Activated CD4-positive, alpha-beta memory T cell treated with anti-CD3 and anti-CD28 coated beads, Interleukin-2, amount 10 ng/mL, durations not matched to agents 7 days and 5 days (primary cell): ENCODE measurements at regions not wholly inside any gene's neighbourhood (a gene's known extent, or its start where the extent isn't known, plus 50 kb on each side); places are given as distances from the start of the nearest gene placed in this dataset.

Experiments
- CTCF ChIA-PET: fragments of 350-600 bp; sonication (Branson Sonifier 250); formaldehyde crosslinking; loops from one replicate; lab custom pipeline; 2021; ENCODE audit warnings: antibody characterized with exemption, inconsistent platforms; lab: Charles Lee
- POLR2A ChIA-PET: fragments of 350-600 bp; sonication (Branson Sonifier 250); formaldehyde crosslinking; loops from one replicate; lab custom pipeline; 2021; ENCODE audit warnings: antibody characterized with exemption; lab: Charles Lee
- DNase-seq: peaks from one replicate; pipeline ENCODE4 v3.0.0-alpha.2; 2020
- H3K27ac Mint-ChIP-seq: one replicate; pipeline ENCODE4 v1.8.0; 2021; ENCODE audit warnings: mild to moderate bottlenecking, mixed read lengths
- H3K27me3 Mint-ChIP-seq: one replicate; pipeline ENCODE4 v1.8.0; 2021; ENCODE audit warnings: mixed read lengths
- H3K36me3 Mint-ChIP-seq: one replicate; pipeline ENCODE4 v1.8.0; 2021; ENCODE audit warnings: low read depth, mixed read lengths
- H3K4me1 Mint-ChIP-seq: one replicate; pipeline ENCODE4 v1.8.0; 2021; ENCODE audit warnings: mixed read lengths
- H3K4me3 Mint-ChIP-seq: one replicate; pipeline ENCODE4 v1.8.0; 2021; ENCODE audit warnings: mild to moderate bottlenecking, mixed read lengths
- H3K9me3 Mint-ChIP-seq: one replicate; pipeline ENCODE4 v1.8.0; 2021; ENCODE audit warnings: mixed read lengths

DNA sequence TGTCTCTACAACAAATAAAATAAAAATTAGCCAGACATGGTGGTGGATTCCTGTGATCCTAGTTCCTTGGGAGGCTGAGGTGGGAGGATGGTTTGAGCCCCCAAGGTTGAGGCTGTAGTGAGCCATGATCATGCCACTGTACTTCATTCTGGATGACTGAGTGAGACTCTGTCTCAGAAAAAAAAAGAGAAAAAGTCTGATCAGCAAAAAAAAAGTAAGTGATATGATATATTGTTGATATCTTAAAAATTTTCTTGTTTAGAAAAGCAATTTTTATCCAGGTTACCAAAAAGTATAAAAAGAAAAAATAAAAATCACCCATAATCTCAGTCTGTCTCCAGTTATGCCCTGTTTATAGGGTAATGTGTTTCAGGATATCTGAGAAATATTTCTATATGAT is 251.4 kb downstream of the OTOL1 start:
- Mint-ChIP-seq H3K27ac (no peak overlapping the region), H3K4me1 (no peaks in the 10 kb centered on the region), H3K36me3 (no peaks in the 10 kb centered on the region), H3K4me3 (no peak overlapping the region), H3K27me3 (no peaks in the 10 kb centered on the region), H3K9me3 (no peaks in the 10 kb centered on the region)
- ChIA-PET POLR2A (no interaction called here), CTCF (no interaction called here)
- DNase-seq, result no peak

DNA sequence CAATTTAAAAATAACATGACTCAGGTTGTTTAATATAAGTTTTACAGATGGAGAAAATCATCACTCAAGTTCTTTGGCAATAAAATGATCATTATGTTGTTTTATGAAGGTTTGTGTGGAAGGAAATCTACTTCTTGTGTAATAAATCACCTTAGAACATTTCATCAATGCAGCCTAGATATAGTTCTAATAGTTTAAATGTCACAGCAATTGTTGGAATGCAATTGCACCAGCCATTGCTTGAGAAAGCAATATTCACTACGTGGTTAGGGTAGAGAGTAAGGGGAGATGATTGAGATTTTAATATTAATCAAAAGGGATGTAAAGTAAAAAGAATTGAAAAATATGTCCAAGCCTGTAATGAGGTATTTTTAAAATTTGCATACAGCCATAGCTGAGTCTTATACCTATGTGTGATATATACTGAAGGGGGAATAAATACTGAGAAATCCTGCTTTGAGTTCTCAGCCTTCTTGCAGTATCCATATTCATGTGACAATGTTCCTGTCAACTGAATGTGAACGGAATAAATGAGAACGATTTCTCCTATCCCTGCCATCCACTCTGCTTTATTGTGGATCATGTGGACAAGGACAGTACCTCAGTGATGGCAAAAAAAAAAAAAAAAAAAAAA is 257.9 kb downstream of the OTOL1 start:
- ChIA-PET CTCF (no interaction called here), POLR2A (no interaction called here)
- no peak for DNase-seq
- Mint-ChIP-seq H3K9me3 (peaks cover 3% of the 10 kb centered on the region), H3K4me1 (no peaks in the 10 kb centered on the region), H3K36me3 (no peaks in the 10 kb centered on the region), H3K27me3 (no peaks in the 10 kb centered on the region), H3K4me3 (no peak overlapping the region), H3K27ac (no peak overlapping the region)

DNA sequence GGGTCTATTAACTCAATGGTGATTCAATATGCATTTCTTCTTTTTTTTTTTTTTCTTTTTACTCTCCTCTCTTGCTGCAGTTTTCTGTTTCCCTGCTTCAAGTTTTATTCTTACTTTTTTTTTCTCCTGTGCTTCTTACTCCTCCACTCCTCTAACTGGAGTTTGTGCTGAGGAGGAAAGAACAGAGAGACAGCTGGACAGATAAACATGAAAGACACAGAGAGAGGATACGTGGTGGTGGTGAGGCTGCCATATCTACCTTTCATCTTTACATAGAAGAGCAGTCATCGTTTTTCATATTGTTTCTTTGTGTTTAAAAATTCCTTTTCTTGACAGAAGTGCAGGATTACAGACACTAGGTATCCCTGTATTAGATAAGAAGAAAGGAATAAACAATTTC is 262.8 kb downstream of the OTOL1 start:
- Mint-ChIP-seq H3K4me1 (no peaks in the 10 kb centered on the region), H3K4me3 (no peak overlapping the region), H3K9me3 (peaks cover under 1% of the 10 kb centered on the region), H3K27me3 (no peaks in the 10 kb centered on the region), H3K36me3 (no peaks in the 10 kb centered on the region), H3K27ac (no peak overlapping the region)
- POLR2A ChIA-PET, result no interaction called here
- DNase-seq, result no peak
- CTCF ChIA-PET, result no interaction called here

DNA sequence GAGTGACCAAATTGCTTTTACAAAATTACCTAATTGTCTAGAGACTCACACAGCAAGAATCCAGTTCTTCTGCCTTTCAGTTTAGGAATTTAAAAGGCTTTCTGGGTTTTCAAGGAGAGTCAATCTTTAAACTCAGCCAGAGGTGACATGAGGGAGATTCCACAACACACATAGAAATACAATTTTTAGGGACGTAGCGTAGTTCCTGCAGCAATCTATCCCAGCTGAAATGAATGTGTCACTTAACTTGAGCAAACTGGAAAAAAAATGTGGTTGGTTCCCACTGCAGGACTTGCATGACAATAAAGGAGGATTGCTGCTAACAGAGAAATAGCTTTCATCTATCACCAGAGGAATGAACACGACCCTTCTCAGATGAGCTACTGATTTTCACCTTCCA is 269.7 kb downstream of the OTOL1 start:
- Mint-ChIP-seq H3K4me1 (peaks cover 4% of the 10 kb centered on the region), H3K27me3 (no peaks in the 10 kb centered on the region), H3K36me3 (no peaks in the 10 kb centered on the region), H3K4me3 (no peak overlapping the region), H3K9me3 (no peaks in the 10 kb centered on the region), H3K27ac (no peak overlapping the region)
- DNase-seq, result no peak
- POLR2A ChIA-PET, result no interaction called here
- CTCF ChIA-PET, result no interaction called here

DNA sequence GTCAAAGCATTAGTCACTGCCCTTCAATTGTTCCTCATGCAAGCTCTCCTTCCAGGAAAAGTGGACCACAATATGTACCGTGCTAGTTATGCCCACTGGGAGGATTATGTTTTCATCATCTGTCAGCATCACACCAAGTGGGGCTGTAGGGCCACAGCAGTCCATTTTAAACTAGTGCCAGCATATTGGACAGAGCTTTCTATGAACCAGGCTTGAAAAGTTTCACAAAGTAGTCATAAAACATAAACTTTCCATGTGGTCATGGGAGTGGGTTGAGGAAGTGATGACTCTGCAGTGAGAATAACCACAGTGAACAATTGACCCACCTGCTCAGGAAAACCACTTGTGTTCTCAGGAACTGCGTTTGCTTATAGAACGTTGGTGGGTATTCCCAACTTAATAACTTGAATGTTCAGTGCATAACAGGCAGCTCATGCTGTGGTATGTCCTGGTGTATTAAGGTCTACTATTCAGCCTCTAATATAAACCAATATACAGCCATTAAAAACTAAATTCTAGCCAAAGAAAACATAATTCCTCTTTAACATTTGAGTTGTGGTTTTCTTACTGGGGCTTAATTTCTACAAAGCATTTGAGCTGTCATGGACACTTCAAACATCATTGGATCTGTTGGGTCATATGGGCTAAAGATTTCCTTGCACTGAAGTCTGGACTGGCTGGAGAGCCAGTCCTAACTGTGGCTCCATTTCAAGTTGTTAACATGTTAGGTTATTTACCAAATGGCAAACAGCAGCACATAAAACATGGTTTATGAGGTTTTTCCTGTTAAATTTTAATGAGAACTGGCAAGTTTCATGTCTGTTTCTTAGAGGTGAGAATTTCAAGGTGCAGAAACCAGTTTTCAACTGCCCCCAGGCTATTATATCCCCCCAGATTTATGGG is 274.1 kb downstream of the OTOL1 start:
- H3K36me3 Mint-ChIP-seq, result no peaks in the 10 kb centered on the region

DNA sequence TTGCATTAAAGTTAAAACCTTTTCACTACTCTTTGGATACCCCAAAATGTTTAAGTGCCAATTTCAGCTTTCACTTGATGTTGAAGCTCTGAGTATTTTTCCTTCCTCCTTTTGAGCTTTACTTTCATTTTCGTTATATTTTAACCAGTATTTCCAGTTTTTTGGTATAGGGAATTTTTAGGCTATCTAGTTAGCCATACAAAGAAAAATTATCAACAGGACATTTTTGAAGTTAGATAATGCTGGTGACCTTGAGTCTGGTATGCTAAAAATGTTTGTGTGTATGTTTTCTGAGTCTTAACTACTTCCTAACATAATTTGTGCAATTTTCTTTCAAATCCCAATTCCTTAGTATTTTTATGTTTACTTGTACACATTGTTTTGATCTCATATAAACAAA is 284.8 kb downstream of the OTOL1 start:
- no peak overlapping the region for H3K4me3 Mint-ChIP-seq
- ChIA-PET POLR2A (no interaction called here), CTCF (no interaction called here)
- no peaks in the 10 kb centered on the region for H3K4me1 Mint-ChIP-seq
- H3K9me3 Mint-ChIP-seq, result peaks cover 6% of the 10 kb centered on the region
- no peaks in the 10 kb centered on the region for H3K36me3 Mint-ChIP-seq
- no peak overlapping the region for H3K27ac Mint-ChIP-seq
- H3K27me3 Mint-ChIP-seq, result no peaks in the 10 kb centered on the region
- DNase-seq, result no peak

More for the DNA sequence above, 274.1 kb downstream of the OTOL1 start:
- Mint-ChIP-seq H3K4me3 (no peak overlapping the region), H3K4me1 (peaks cover 4% of the 10 kb centered on the region), H3K27ac (no peak overlapping the region), H3K27me3 (no peaks in the 10 kb centered on the region), H3K9me3 (no peaks in the 10 kb centered on the region)
- POLR2A ChIA-PET, result no interaction called here
- no peak for DNase-seq
- CTCF ChIA-PET, result no interaction called here

DNA sequence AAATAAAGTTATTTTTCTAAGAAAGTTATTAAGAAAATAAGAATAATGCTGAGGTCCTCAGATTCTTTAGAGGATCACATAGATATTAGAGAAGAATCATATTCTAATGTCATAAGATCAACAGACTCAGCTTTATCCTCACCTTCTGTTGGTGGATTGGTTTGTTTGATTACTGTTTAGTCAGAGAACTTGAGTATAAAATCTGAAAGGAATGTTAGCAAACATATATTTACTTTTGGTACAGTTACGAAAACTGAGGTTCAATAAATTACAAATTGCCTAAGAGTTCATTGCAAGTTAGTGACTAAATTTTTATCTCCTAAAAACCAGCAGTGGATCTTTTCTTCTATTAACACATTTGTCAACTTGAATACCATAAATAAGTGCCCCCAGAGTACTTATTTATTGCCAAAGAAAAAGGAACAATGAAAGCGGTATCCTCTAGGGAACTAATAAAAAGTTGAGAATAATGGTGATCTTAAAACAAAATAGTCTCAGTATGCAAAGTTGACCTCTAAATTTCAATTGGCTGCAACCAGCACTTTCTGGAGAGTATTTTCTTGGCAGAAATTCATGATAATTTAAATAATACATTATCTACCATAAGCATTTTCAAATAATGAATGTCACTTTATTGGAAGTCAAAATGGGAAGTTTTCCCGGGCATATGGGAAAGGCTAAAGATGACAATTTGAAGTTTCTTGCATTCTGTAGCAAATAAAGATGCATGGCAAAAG is 296.8 kb downstream of the OTOL1 start:
- H3K36me3 Mint-ChIP-seq, result no peaks in the 10 kb centered on the region
- no peaks in the 10 kb centered on the region for H3K27me3 Mint-ChIP-seq
- DNase-seq, result no peak
- ChIA-PET POLR2A (no interaction called here), CTCF (no interaction called here)
- H3K27ac Mint-ChIP-seq, result no peak overlapping the region
- H3K4me3 Mint-ChIP-seq, result no peak overlapping the region
- H3K9me3 Mint-ChIP-seq, result peaks cover 3% of the 10 kb centered on the region
- H3K4me1 Mint-ChIP-seq, result no peaks in the 10 kb centered on the region

DNA sequence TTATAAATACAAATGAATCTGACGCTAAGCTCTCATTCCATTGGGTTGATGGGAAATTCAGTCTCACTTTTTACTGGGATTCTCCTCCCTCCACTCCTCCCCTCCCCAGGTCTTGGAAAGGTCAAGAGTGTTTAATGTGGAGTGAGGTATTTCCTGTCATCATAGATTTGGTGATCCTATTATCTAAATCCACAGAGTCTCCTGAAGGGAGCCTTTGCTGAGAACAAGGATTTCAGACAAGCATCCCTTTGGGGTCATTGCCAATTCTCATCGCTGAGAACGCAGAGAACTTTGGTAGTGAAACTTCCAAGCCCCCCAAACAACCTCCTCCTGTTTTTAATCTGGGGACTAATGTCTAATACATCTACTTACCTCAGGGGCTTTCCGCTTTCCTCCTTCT is 297.9 kb downstream of the OTOL1 start:
- Mint-ChIP-seq H3K27ac (no peak overlapping the region), H3K27me3 (no peaks in the 10 kb centered on the region), H3K9me3 (peaks cover 3% of the 10 kb centered on the region), H3K4me1 (no peaks in the 10 kb centered on the region), H3K4me3 (no peak overlapping the region), H3K36me3 (no peaks in the 10 kb centered on the region)
- DNase-seq, result no peak
- ChIA-PET POLR2A (no interaction called here), CTCF (no interaction called here)

DNA sequence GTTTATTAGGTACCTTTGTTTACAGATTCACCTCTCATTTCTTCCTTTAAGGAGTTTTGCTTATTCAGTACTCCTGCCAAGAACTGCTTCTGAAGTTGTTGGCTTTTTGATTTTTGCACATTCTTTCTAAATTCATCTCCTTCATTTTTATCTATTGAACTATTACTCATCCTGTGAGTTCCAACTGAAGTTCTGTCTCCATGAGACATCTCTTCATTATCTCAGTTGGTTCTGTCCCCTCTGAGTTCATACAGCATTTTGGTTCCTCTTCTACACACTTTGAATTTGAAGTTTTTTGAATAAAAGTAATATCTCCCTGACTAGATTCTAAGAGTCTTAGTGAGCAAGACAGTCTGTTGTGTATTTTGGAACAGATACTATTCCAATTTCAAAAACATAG is 299.7 kb downstream of the OTOL1 start:
- no peaks in the 10 kb centered on the region for H3K9me3 Mint-ChIP-seq
- no peak overlapping the region for H3K27ac Mint-ChIP-seq
- H3K4me1 Mint-ChIP-seq, result no peaks in the 10 kb centered on the region
- ChIA-PET CTCF (no interaction called here), POLR2A (no interaction called here)
- no peak for DNase-seq
- H3K27me3 Mint-ChIP-seq, result no peaks in the 10 kb centered on the region
- no peaks in the 10 kb centered on the region for H3K36me3 Mint-ChIP-seq
- H3K4me3 Mint-ChIP-seq, result no peak overlapping the region

DNA sequence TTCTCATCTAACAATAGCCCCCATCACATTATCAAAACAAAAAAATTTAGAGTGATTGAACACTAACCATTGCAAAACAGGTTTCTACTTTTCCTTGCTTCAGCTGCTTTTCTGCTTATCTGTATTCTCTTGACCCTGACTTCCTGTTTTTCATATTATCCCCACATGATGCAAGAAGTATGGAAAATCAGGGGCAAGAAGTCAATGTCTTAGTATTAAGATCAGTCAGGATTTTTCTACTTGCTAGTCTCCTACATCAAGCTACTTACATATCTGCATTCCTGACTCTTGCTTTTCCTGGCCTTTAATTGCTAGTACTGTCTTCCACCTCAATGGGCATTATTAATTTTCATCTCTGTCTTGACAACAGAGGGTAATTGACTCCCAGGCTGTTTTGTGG is 300.2 kb downstream of the OTOL1 start:
- Mint-ChIP-seq H3K4me1 (no peaks in the 10 kb centered on the region), H3K9me3 (no peaks in the 10 kb centered on the region), H3K36me3 (no peaks in the 10 kb centered on the region), H3K27me3 (no peaks in the 10 kb centered on the region), H3K27ac (no peak overlapping the region), H3K4me3 (no peak overlapping the region)
- ChIA-PET POLR2A (no interaction called here), CTCF (no interaction called here)
- no peak for DNase-seq

DNA sequence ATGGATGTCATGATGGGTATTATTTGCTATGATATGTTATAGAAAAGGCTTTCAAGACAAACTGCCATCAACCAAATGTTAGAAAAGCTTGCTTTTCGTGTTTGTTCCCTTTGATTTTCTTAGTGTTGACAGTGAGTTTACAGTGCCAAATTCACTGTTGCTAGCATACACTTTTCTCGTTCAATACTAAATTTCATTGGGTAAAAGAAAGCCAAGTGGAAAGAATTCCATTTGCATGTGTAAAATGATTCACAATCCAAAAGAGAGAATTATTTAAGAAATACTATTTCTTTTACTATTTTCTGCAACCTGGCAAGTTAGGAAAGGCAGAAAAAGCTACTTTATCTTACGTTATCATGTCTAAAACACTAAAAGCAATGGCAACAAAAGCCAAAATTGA is 301.4 kb downstream of the OTOL1 start:
- Mint-ChIP-seq H3K27ac (no peak overlapping the region), H3K4me1 (no peaks in the 10 kb centered on the region), H3K27me3 (no peaks in the 10 kb centered on the region), H3K9me3 (no peaks in the 10 kb centered on the region), H3K4me3 (no peak overlapping the region), H3K36me3 (no peaks in the 10 kb centered on the region)
- no peak for DNase-seq
- POLR2A ChIA-PET, result no interaction called here
- CTCF ChIA-PET, result no interaction called here

DNA sequence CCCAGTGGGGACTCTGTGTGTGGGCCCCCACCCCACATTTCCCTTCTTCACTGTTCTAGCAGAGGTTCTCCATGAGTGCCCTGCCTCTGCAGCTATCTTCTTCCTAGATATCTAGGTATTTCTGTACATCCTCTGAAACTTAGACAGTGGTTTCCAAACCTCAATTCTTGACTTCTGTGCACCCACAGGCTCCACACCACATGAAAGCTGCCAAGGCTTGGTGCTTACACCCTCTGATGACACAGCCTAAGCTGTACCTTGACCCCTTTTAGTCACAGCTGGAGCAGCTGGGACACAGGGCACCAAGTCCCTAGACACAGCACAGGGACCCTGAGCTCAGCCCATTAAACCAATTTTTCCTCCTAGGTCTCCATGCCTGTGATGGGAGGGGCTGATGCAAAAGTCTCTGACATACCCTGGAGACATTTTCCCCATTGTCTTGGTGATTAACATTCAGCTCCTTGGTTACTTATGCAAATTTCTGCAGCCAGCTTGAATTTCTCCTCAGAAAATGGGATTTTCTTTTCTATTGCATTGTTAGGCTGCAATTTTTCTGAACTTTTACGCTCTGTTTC is 304.5 kb downstream of the OTOL1 start:
- no peak overlapping the region for H3K4me3 Mint-ChIP-seq

DNA sequence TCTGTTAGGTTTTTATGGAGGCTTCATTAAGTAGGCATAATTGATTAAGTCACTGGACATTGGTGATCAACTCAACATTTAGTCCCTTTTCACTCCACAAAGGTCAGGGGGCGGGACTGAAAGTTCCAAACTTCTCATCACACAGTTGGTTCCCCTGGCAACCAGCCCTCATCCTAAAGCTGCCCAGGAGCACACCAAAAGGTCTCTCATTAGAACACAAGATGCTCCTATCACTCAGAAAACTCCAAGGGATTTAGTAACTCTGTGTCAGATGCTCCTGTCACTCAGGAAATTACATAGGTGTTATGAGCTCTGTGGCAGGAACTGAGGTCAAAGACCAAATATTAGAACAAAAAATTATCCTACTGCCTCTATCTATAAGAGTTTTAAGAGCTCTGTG is 321.5 kb downstream of the OTOL1 start:
- DNase-seq, result no peak
- Mint-ChIP-seq H3K4me3 (no peak overlapping the region), H3K27me3 (no peaks in the 10 kb centered on the region), H3K9me3 (no peaks in the 10 kb centered on the region), H3K27ac (no peak overlapping the region), H3K4me1 (no peaks in the 10 kb centered on the region), H3K36me3 (no peaks in the 10 kb centered on the region)
- CTCF ChIA-PET, result no interaction called here
- POLR2A ChIA-PET, result no interaction called here

More for the DNA sequence above, 304.5 kb downstream of the OTOL1 start:
- ChIA-PET CTCF (no interaction called here), POLR2A (no interaction called here)
- Mint-ChIP-seq H3K9me3 (no peaks in the 10 kb centered on the region), H3K4me1 (no peaks in the 10 kb centered on the region), H3K27ac (no peak overlapping the region), H3K27me3 (no peaks in the 10 kb centered on the region), H3K36me3 (no peaks in the 10 kb centered on the region)
- no peak for DNase-seq
